GM18907 (cell line): ENCODE measurements at regions not wholly inside any gene's neighbourhood (a gene's known extent, or its start where the extent isn't known, plus 50 kb on each side); places are given as distances from the start of the nearest gene placed in this dataset.

Experiments used
- ATAC-seq: cut with Tn5 transposase; IDR thresholded peaks from one replicate; pipeline ENCODE4 v1.9.1; 2021; ENCODE audit warnings: mild to moderate bottlenecking, moderate library complexity; ENCODE audit not compliant: unreplicated experiment

- no peak for ATAC-seq
These were observed 473.8 kb downstream of the KIF20B start for GRCh38 chr10:90175161-90175681.

DNA sequence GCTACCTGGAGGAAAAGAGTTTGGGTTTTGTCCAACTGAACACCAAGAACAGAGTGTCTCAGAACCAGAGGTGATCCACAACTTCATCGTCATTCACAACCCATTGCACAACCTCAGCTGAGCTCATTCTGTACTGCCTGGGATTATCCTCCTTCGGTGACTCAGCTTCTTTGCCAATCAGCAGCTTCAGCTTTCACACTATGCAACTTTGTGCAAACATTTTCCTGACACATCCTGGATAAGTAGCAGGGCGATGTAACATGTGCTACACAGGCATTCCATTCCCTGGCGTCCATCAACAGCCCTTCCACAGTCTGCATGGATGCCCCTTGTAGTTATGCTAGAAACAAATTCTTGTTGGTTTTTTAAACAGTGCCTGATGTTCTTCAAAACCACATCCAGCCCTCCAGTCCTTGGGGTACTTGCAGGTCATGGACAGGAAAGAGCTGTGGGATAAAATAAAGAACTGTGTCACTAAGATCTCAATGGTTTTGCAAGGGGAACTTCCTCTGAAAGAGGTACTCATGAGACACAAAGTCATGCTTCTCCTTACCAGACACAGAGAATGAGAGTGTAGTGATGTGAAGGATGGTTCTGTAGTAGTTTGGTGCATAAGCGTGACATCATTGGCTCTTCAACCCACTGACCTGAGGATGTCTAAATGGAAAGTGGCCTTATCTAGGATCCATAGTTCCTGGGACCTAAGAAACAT is 478.5 kb downstream of the KIF20B start:
- ATAC-seq = no peak

GRCh38 chr10:90180886-90181691 is 479.7 kb downstream of the KIF20B start:
- ATAC-seq = no peak

DNA sequence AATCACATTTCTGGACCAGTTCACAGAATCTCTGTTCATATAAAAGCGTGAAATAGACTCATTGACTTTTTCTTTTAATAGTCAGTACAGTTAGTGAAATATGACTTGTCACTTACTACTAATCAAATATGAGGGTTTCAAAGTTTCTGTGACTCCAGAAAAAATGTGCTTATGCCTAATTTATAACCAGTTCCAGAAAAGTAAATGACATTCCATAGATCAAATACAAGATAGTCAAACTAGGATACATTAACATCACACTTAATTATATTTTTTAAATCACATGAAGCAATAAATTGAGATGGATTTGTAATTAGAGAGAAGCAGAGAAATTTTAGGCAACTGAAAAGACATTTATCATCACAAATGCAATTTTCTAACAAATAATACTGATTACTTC is 491.4 kb downstream of the KIF20B start:
- ATAC-seq = no peak

DNA sequence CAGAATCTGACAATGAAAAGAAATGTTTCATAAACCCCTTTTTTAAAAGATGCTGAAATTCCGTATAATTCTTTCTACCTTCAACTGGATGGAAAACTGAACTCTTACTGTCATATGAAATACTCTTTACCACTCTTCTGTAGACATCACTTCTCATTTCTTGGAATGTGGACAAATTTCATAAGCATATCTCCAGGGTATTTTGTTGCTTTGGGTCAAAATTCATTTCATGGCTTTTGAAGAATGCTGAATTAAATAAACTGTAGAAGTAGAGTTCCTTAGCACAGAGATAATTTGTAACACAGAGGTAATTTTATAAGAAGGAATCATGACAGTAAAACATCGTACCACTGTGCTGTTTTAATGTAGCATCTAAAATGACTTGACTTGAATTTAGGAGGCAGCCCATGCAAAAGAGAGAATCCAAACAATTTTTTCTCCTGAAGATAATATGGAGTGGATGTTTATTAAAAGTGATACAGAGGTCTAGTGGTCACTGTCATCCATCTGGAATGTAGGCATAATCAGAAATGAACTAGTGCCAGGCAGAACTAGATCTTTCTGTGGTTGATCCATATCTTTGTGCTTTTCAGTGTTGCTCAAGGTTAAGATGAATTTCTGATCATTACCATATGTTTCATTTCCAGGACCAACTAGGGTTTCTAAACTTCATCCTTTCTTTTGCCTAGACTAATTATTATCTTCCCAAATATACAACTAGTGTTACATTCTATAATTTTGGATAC is 492.0 kb downstream of the KIF20B start:
- ATAC-seq = no peak

DNA sequence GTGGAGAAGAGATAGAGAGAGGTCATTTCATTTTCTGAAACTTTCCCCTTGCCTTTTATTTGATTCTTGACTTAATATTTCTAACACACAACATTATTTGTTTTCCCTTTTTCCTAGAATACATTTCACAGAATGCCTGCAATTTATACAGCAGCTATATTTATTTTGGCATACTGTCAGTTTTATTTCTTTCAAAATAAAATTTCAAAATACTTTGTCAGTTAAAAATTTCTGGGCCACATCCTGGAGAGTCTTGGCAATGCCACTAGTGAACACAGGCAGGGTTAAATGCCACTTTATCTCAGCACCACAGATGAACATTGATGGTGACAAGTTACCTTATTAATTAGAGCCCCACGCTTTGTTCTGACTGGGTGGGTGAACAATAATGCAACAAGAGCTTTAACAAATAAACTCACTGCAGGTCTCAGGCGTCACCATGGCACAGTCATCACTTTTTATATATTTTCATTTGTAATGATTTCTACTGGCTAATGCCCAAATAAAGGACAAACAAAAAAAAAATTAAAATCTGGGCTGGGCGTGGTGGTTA is 494.0 kb downstream of the KIF20B start:
- no peak for ATAC-seq

GRCh38 chr10:90197766-90198165 is 496.4 kb downstream of the KIF20B start:
- no peak for ATAC-seq

DNA sequence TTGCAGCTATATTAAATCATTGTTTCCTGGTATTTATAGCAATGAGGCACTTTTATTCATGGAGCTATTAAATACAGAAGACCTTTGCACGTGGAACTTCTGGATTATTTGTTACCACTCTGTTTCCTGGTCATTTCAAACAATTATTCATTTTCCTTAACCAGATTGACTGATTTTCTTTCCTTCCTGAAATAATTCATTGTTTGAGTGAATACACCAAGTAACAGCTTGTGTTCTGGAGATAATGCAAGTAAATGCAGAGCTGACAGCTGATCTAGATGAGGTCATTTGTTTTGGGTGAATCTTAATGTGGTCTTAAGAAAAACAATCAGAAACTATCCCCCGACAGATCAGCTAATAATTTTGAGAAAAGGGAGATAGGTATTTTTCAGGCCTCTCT is 497.7 kb downstream of the KIF20B start:
- no peak for ATAC-seq

GRCh38 chr10:90199513-90199912 is 498.1 kb downstream of the KIF20B start:
- no peak for ATAC-seq

GRCh38 chr10:90204131-90204955 is 503.0 kb downstream of the KIF20B start:
- no peak for ATAC-seq

DNA sequence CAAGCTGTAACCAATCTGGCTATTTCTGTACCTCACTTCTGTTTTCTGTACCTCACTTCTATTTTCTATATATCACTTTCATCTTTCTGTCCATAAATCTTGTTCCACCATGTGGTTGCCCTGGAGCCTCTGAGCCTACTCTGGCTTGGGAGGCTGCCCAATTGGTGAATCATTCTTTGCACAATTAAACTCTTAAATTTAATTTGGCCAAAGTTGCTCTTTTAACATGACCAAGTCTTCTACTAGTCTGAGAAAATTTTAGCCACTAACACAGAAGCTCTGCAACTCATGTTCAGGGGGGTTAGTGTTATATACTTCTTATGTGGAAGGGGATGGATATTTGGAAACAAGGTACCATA is 503.5 kb downstream of the KIF20B start:
- no peak for ATAC-seq

DNA sequence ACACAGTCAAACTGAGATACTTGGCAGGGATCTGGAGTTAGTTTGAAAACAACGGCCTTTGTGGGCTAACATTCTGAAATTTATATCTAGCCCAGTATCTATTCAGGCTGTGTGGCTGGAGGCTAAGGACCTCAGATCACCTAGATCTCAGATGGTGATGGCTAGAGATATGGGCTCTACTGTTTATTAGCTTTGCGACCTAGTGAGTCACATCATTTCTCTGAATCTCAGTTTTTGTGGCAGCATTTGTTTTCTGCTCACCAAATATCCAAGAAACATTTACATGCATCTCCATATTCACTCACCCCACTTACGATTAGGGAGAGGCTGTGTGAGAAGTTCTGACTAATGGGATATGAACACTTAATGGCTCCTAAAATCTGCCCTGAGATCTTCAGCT is 503.9 kb downstream of the KIF20B start:
- ATAC-seq = no peak

- no peak for ATAC-seq
These were observed 512.0 kb downstream of the KIF20B start for GRCh38 chr10:90213346-90213745.

GRCh38 chr10:90218846-90219245 is 517.5 kb downstream of the KIF20B start:
- ATAC-seq = no peak

DNA sequence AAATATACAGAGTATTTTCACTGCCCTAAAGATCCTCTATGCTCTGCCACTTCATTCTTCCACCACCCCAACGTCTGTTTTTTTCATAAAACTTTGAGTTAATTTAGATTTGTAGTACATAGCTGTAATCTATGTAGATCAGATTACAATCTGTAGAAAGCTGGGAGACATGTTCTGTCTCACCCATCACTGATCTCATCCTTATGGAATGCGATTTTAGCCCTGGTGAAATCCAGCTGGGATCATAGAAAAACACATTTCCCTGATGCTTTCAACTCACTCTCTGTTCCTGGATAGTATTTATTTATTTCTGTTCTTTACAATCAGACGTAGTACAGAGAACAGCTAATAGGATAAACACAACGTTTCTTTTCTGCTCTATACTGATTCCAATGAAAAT is 521.0 kb downstream of the KIF20B start:
- ATAC-seq = no peak

GRCh38 chr10:90222939-90223338 is 521.5 kb downstream of the KIF20B start:
- ATAC-seq = no peak

DNA sequence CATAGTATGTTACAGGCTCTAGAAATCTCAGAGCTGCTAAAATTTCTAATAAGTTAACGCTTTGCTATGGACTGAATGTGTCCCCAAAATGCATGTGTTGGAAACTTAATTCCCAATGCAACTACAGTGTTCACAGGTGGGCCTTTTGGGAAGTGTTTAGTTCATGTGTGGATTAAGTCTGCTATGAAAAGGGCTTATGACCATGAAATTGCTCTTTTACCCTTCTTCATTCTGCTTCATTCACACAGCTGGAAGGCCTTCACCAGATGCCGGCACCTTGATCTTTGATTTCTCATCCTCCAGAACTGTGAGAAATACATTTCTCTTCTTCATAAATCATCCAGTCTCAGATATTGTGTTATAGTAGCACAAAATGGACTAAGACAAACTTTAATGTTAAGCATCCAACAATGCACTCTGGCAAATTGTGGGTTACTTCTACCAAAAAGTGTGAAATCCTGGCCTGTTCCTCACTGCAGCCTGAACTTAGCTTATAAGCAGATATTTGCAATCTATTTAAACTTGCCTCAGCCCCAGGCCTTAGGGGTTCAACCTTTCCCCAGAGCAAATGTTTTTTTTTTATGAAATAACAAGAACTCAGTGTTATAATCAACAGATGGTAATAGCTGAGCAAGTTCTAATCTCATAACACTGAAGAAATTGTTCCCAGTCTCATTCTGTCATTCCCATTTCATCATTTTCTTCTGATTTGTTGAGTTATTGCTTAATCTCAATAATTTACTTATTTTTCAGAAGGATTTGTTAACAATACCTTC is 523.6 kb downstream of the KIF20B start:
- ATAC-seq = no peak

- ATAC-seq = no peak
These were observed 525.1 kb downstream of the KIF20B start for GRCh38 chr10:90226517-90226916.

- ATAC-seq = no peak
These were observed 525.8 kb downstream of the KIF20B start for GRCh38 chr10:90227217-90227656.

DNA sequence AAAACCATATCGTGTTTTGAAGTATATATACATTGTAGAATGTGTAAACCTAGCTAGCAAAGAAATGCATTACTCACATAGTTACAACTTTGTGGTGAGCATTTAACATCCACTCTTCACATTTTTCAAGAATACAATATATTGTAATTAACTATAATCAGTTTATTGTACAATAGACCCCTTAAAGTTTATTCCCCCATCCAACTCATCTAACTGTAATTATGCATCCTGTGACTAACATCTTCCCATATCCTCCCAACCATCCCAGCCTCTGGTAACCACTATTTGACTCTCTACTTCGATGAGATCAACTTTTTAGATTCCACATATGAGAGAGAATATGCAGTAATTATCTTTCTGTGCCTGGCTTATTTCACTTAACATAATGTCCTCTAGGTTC is 526.4 kb downstream of the KIF20B start:
- ATAC-seq = no peak
